HCT116 (cell line): ENCODE measurements at regions not wholly inside any gene's neighbourhood (a gene's known extent, or its start where the extent isn't known, plus 50 kb on each side); places are given as distances from the start of the nearest gene placed in this dataset.

ENCODE experiments used
- ATAC-seq: fragments of 200-7000 bp; cut with Tn5 transposase; 2 replicates; pipeline ENCODE4 v1.9.1; 2020; ENCODE audit warnings: mild to moderate bottlenecking, moderate library complexity
- BruUV-seq: library from RNA; stranded (reverse); fragments of 400-500 nt; replicated peaks from 2 replicates; lab custom pipeline; 2021; lab: Mats Ljungman, UMichigan
- CTCF ChIA-PET: fragments of 300-600 bp; sonication (Branson Sonifier 250); formaldehyde crosslinking; loops from one replicate; lab custom pipeline; 2021; ENCODE audit warnings: antibody characterized with exemption; lab: Charles Lee
- POLR2A ChIA-PET: fragments of 300-600, 350-600 bp; sonication (Branson Sonifier 250); formaldehyde crosslinking; loops from one replicate; lab custom pipeline; 2021; ENCODE audit warnings: antibody characterized with exemption; lab: Charles Lee
- RAD21 ChIA-PET, 2 experiments: fragments of 300-600 bp; sonication (Branson Sonifier 250); formaldehyde crosslinking; loops; one replicate each; lab custom pipeline; 2023; ENCODE audit warnings: low total read pairs in 2 of 2; ENCODE audit not compliant: uncharacterized antibody in 2 of 2, unreplicated experiment in 2 of 2, low non-redundant PET in 1 of 2; lab: Charles Lee
- DNase-seq: peaks from one replicate; pipeline ENCODE4 v3.0.0-alpha.2; 2010; ENCODE audit warnings: low read depth, low spot score
- H2AFZ ChIP-seq: fragments of 200-600 bp; shearing (Covaris generic), sonication (generic); 2 replicates; pipeline ENCODE4 v1.6.1; 2017; ENCODE audit warnings: low read depth, mixed run types, mixed read lengths, antibody characterized with exemption, low read length; ENCODE audit not compliant: poor library complexity, severe bottlenecking
- H3K27ac ChIP-seq: 2 replicates; pipeline ENCODE4 v1.5.1; 2012; ENCODE audit warnings: low read depth, low read length
- H3K27me3 ChIP-seq: fragments of 200-600 bp; sonication (generic); 2 replicates; pipeline ENCODE4 v1.6.1; 2016; ENCODE audit warnings: mixed run types, low read length, mixed read lengths; ENCODE audit not compliant: insufficient read depth
- H3K36me3 ChIP-seq, 2 experiments: fragments of 200-500 bp in 1 of 2; fragments of 200-600 bp in 1 of 2; sonication (Bioruptor generic) in 1 of 2; sonication (generic) in 1 of 2; 2 replicates each; pipeline versions ENCODE4 v1.5.1 to v1.6.1; 2014 to 2016; ENCODE audit warnings: low read length in 2 of 2, inconsistent platforms in 1 of 2, mixed read lengths in 1 of 2, mixed run types in 1 of 2; ENCODE audit not compliant: insufficient read depth in 2 of 2, control insufficient read depth in 1 of 2
- H3K4me1 ChIP-seq, 2 experiments: fragments of 200-600 bp in 1 of 2; sonication (generic) in 1 of 2; 2 replicates each; pipeline versions ENCODE4 v1.5.1 to v1.6.1; 2012 to 2017; ENCODE audit warnings: low read length in 2 of 2, inconsistent platforms in 1 of 2, mild to moderate bottlenecking in 1 of 2, mixed read lengths in 1 of 2, mixed run types in 1 of 2, moderate library complexity in 1 of 2; ENCODE audit not compliant: insufficient read depth in 2 of 2, control insufficient read depth in 1 of 2
- H3K4me2 ChIP-seq: fragments of 200-600 bp; sonication (generic); 2 replicates; pipeline ENCODE4 v1.6.1; 2017; ENCODE audit warnings: mixed run types, low read length, mixed read lengths
- H3K4me3 ChIP-seq, 2 experiments: fragments of 200-600 bp in 1 of 2; sonication (generic) in 1 of 2; replicated peaks in 1 of 2; 2 replicates each; pipeline ENCODE4 v1.5.1; 2011 to 2016; ENCODE audit warnings: low read length in 2 of 2, control low read depth in 1 of 2, low read depth in 1 of 2, mild to moderate bottlenecking in 1 of 2, mixed read lengths in 1 of 2, mixed run types in 1 of 2
- H3K79me2 ChIP-seq: fragments of 200-600 bp; sonication (generic); 2 replicates; pipeline ENCODE4 v1.6.1; 2017; ENCODE audit warnings: mild to moderate bottlenecking, mixed run types, low read length, moderate library complexity, mixed read lengths; ENCODE audit not compliant: insufficient read depth
- H3K9ac ChIP-seq: fragments of 200-600 bp; sonication (generic); 2 replicates; pipeline ENCODE4 v1.6.1; 2016; ENCODE audit warnings: low read length, mixed read lengths
- H3K9me2 ChIP-seq: fragments of 200-600 bp; sonication (generic), shearing (Covaris generic); 2 replicates; pipeline ENCODE4 v1.6.1; 2017; ENCODE audit warnings: mixed run types, mild to moderate bottlenecking, moderate library complexity; ENCODE audit not compliant: insufficient read depth
- H3K9me3 ChIP-seq, 2 experiments: fragments of 200-500 bp in 1 of 2; fragments of 200-600 bp in 1 of 2; sonication (Bioruptor generic) in 1 of 2; sonication (generic) in 1 of 2; 2 replicates each; pipeline ENCODE4 v1.6.1; 2014 to 2017; ENCODE audit warnings: low read length in 2 of 2, mixed read lengths in 2 of 2, inconsistent platforms in 1 of 2, low read depth in 1 of 2, mild to moderate bottlenecking in 1 of 2, mixed run types in 1 of 2, moderate library complexity in 1 of 2; ENCODE audit not compliant: control insufficient read depth in 1 of 2, insufficient read depth in 1 of 2
- H4K20me1 ChIP-seq: fragments of 200-600 bp; sonication (generic), shearing (Covaris generic); 2 replicates; pipeline ENCODE4 v1.6.1; 2017; ENCODE audit warnings: mixed run types, mild to moderate bottlenecking, moderate library complexity; ENCODE audit not compliant: insufficient read depth
- CBX3 ChIP-seq: IDR thresholded peaks from 2 replicates; pipeline ENCODE4 v1.6.1; 2012; ENCODE audit warnings: low read depth
- CEBPB ChIP-seq: IDR thresholded peaks from 2 replicates; pipeline ENCODE4 v1.6.1; 2012; ENCODE audit warnings: low read depth
- EGR1 ChIP-seq: IDR thresholded peaks from 2 replicates; pipeline ENCODE4 v1.6.1; 2012; ENCODE audit warnings: low read depth
- ELF1 ChIP-seq: IDR thresholded peaks from 2 replicates; pipeline ENCODE4 v1.6.1; 2012; ENCODE audit warnings: low read depth, borderline replicate concordance
- EZH2 ChIP-seq: fragments of 200-600 bp; sonication (generic); IDR thresholded peaks from 2 replicates; pipeline ENCODE4 v1.6.1; 2017; ENCODE audit warnings: antibody characterized with exemption, mixed run types
- EZH2phosphoT487 ChIP-seq: fragments of 200-600 bp; IDR thresholded peaks from 2 replicates; pipeline ENCODE4 v1.6.1; 2018; ENCODE audit warnings: antibody characterized with exemption, borderline replicate concordance
- FOSL1 ChIP-seq: IDR thresholded peaks from 2 replicates; pipeline ENCODE4 v1.6.1; 2012; ENCODE audit warnings: low read depth
- JUND ChIP-seq: IDR thresholded peaks from 2 replicates; pipeline ENCODE4 v1.6.1; 2012
- POLR2A ChIP-seq: IDR thresholded peaks from 2 replicates; pipeline ENCODE4 v1.7.0; 2011; ENCODE audit warnings: borderline replicate concordance; ENCODE audit not compliant: insufficient read depth, insufficient read length; ENCODE audit errors: extremely low read depth
- POLR2AphosphoS5 ChIP-seq: IDR thresholded peaks from 2 replicates; pipeline ENCODE4 v1.6.1; 2011; ENCODE audit warnings: mild to moderate bottlenecking, low read depth, low read length, moderate library complexity
- RAD21 ChIP-seq: IDR thresholded peaks from 2 replicates; pipeline ENCODE4 v1.6.1; 2012; ENCODE audit warnings: low read depth, mild to moderate bottlenecking
- SIN3A ChIP-seq: IDR thresholded peaks from 2 replicates; pipeline ENCODE4 v1.6.1; 2012; ENCODE audit warnings: low read depth
- SP1 ChIP-seq: IDR thresholded peaks from 2 replicates; pipeline ENCODE4 v1.6.1; 2012; ENCODE audit warnings: low read depth
- SRF ChIP-seq: IDR thresholded peaks from 2 replicates; pipeline ENCODE4 v1.6.1; 2012; ENCODE audit warnings: low read depth
- TCF7L2 ChIP-seq: IDR thresholded peaks from 2 replicates; pipeline ENCODE4 v1.7.0; 2011; ENCODE audit warnings: borderline replicate concordance, inconsistent platforms; ENCODE audit not compliant: insufficient read depth, insufficient read length; ENCODE audit errors: extremely low read depth
- YY1 ChIP-seq: IDR thresholded peaks from 2 replicates; pipeline ENCODE4 v1.6.1; 2011; ENCODE audit warnings: low read length, low read depth, moderate library complexity, mild to moderate bottlenecking; ENCODE audit not compliant: insufficient replicate concordance; ENCODE audit errors: extremely low read depth
- ZFX ChIP-seq: fragments of 450-650 bp; IDR thresholded peaks from 2 replicates; pipeline ENCODE4 v1.6.1; 2017
- ZNF274 ChIP-seq: fragments of 200-500 bp; sonication (Bioruptor generic); IDR thresholded peaks from 2 replicates; pipeline ENCODE4 v1.6.1; 2014; ENCODE audit warnings: mild to moderate bottlenecking, low read depth, low read length, inconsistent platforms
- intact Hi-C: fragments of 100-400 bp; cut with micrococcal nuclease; formaldehyde crosslinking; loops from 2 replicates; pipeline ENCODE4 v1.10.0; 2022
- TF ChIP-seq, protein P1 (sequence below): IDR thresholded peaks from 2 replicates; pipeline ENCODE4 v1.6.1; 2012
- TF ChIP-seq, protein P2 (sequence below): IDR thresholded peaks from 2 replicates; pipeline ENCODE4 v1.6.1; 2012
- TF ChIP-seq, protein P3 (sequence below), 3 experiments: fragments of 200-600 bp in 1 of 3; sonication (generic) in 1 of 3; IDR thresholded peaks in 2 of 3; conservative IDR thresholded peaks in 1 of 3; 2 replicates each; pipeline ENCODE4 v1.5.1; 2012 to 2017; ENCODE audit warnings: low read depth in 2 of 3, low read length in 2 of 3, antibody characterized with exemption in 1 of 3, borderline replicate concordance in 1 of 3, control low read depth in 1 of 3, mild to moderate bottlenecking in 1 of 3, mixed read lengths in 1 of 3, mixed run types in 1 of 3, moderate library complexity in 1 of 3; ENCODE audit not compliant: insufficient read depth in 1 of 3

DNA sequence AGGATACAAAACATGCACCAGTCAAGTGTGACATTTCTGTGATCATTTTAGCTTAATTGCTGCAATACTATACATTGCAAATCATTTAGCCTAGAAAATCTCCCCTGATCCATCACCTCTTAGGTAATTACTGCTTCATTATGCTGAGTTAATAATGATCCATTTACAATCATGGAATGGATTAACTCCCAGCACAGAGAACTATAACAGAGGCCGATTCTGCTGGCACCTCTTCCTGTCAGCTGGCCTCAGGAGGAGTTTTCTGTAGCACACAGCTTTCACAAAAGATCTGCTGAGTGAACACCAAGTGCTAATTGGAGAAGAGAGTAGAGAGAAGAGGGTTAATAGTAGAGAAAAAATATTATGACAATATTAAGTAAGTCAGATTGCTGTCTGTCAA is 591.8 kb upstream of the KIRREL3 start:
- H3K4me3 ChIP-seq = no peak overlapping the region
- no peaks in the 10 kb centered on the region for H3K27me3 ChIP-seq
- TF ChIP-seq EZH2 = no peak
- TF ChIP-seq SRF = no peak
- TF ChIP-seq JUND = no peak
- no peak for TF ChIP-seq CEBPB
- no peaks in the 10 kb centered on the region for H3K36me3 ChIP-seq
- no peaks in the 10 kb centered on the region for H3K9me2 ChIP-seq
- no peak for ATAC-seq
- H3K4me2 ChIP-seq = no peak overlapping the region
- no peaks in the 10 kb centered on the region for H3K79me2 ChIP-seq
- ChIA-PET CTCF (no interaction called here), RAD21 (no interaction called here), POLR2A (no interaction called here)
- no peak overlapping the region for H2AFZ ChIP-seq
- H3K9ac ChIP-seq = no peak overlapping the region
- no peaks in the 10 kb centered on the region for H3K4me1 ChIP-seq
- no TSS peak for BruUV-seq
- intact Hi-C loops = no loop called here
- peaks cover 12 to 18% of the 10 kb centered on the region in 2 experiments; a peak in 3 of 4 replicates for H3K9me3 ChIP-seq
- no peak for DNase-seq
- H3K27ac ChIP-seq = no peak overlapping the region
- no peaks in the 10 kb centered on the region for H4K20me1 ChIP-seq

DNA sequence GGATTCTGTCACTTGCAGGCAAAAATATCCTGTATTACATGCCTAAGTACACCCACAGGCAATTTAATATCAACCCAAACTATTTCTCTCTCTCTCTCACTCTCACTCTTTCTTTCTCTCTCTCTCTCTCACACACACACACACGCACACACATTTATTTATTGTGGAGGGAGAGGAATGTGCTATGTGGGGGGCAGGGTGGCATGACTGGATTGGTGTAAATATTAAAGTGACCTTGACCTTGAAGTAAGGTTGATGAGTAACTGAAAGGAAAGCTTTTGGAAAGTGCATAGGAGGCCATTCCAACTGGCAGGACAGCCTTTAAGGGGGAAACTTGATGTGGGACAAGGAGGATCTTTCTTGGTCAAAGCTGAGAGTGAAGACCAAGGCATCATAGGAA is 589.7 kb upstream of the KIRREL3 start:
- Histone ChIP-seq H3K4me1 (no peaks in the 10 kb centered on the region), H3K9ac (no peak overlapping the region), H3K4me3 (no peak overlapping the region), H3K27ac (no peak overlapping the region), H4K20me1 (no peaks in the 10 kb centered on the region)
- no TSS peak for BruUV-seq
- POLR2A ChIA-PET = no interaction called here
- TF ChIP-seq SP1 = no peak
- TF ChIP-seq EZH2 = no peak
- no peak for TF ChIP-seq FOSL1
- no peak for TF ChIP-seq SIN3A
- no peak for TF ChIP-seq TCF7L2
- TF ChIP-seq EGR1 = no peak
- no peak for TF ChIP-seq CEBPB
- TF ChIP-seq, protein P1, sequence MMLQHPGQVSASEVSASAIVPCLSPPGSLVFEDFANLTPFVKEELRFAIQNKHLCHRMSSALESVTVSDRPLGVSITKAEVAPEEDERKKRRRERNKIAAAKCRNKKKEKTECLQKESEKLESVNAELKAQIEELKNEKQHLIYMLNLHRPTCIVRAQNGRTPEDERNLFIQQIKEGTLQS = no peak
- no peak for TF ChIP-seq CBX3
- no peak for TF ChIP-seq POLR2A
- no peak for TF ChIP-seq EZH2phosphoT487
- no peak for TF ChIP-seq SRF
- TF ChIP-seq RAD21 = no peak
- TF ChIP-seq ZNF274 = no peak
- no peak for TF ChIP-seq ELF1
- TF ChIP-seq YY1 = no peak
- TF ChIP-seq, protein P2, sequence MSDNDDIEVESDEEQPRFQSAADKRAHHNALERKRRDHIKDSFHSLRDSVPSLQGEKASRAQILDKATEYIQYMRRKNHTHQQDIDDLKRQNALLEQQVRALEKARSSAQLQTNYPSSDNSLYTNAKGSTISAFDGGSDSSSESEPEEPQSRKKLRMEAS = no peak
- TF ChIP-seq, protein P3, sequence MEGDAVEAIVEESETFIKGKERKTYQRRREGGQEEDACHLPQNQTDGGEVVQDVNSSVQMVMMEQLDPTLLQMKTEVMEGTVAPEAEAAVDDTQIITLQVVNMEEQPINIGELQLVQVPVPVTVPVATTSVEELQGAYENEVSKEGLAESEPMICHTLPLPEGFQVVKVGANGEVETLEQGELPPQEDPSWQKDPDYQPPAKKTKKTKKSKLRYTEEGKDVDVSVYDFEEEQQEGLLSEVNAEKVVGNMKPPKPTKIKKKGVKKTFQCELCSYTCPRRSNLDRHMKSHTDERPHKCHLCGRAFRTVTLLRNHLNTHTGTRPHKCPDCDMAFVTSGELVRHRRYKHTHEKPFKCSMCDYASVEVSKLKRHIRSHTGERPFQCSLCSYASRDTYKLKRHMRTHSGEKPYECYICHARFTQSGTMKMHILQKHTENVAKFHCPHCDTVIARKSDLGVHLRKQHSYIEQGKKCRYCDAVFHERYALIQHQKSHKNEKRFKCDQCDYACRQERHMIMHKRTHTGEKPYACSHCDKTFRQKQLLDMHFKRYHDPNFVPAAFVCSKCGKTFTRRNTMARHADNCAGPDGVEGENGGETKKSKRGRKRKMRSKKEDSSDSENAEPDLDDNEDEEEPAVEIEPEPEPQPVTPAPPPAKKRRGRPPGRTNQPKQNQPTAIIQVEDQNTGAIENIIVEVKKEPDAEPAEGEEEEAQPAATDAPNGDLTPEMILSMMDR (IDR thresholded peaks at IDR 0.05 in 2 of 3, conservative IDR thresholded peaks at IDR 0.05 in 1 of 3; ENCODE audit: borderline replicate concordance in 1 of 3, insufficient read depth in 1 of 3, low read depth in 2 of 3, low read length in 2 of 3) = no peak
- TF ChIP-seq POLR2AphosphoS5 = no peak
- no peak for TF ChIP-seq ZFX
- TF ChIP-seq, all 23 proteins: peak for 0
- no peak overlapping the region for H2AFZ ChIP-seq
- ChIA-PET RAD21 (no interaction called here), CTCF (no interaction called here)
- no peaks in the 10 kb centered on the region for H3K27me3 ChIP-seq
- no peaks in the 10 kb centered on the region for H3K36me3 ChIP-seq
- peaks cover 17 to 18% of the 10 kb centered on the region in 2 experiments; a peak in 3 of 4 replicates for H3K9me3 ChIP-seq
- no peak overlapping the region for H3K4me2 ChIP-seq
- ATAC-seq (no peak), DNase-seq (no peak)
- no peaks in the 10 kb centered on the region for H3K9me2 ChIP-seq
- intact Hi-C loops = no loop called here
- no peaks in the 10 kb centered on the region for H3K79me2 ChIP-seq
